ENCODE measurements at regions not wholly inside any gene's neighbourhood (a gene's known extent, or its start where the extent isn't known, plus 50 kb on each side); places are given as distances from the start of the nearest gene placed in this dataset.

DNA sequence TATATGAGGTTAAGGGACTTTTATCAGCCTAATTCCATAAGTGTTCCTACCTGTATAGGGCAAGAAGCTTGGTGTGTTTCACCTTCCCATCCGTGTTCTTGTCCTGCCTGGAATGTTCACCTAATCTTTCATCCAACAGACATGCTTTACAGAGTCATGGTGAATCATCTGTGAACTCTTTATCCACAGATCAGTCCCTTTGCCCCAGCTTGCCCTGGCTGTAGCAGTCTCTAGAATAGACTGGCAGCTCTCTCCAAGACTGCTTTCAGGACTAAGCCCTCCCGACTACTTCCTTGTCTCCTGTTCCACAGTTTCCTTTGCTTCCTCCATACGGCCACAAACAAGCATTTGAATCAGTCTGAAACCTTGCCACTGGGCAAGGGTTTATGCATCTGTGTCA is 177.9 kb upstream of the IL15 start:
- TF ChIP-seq, protein P1, sequence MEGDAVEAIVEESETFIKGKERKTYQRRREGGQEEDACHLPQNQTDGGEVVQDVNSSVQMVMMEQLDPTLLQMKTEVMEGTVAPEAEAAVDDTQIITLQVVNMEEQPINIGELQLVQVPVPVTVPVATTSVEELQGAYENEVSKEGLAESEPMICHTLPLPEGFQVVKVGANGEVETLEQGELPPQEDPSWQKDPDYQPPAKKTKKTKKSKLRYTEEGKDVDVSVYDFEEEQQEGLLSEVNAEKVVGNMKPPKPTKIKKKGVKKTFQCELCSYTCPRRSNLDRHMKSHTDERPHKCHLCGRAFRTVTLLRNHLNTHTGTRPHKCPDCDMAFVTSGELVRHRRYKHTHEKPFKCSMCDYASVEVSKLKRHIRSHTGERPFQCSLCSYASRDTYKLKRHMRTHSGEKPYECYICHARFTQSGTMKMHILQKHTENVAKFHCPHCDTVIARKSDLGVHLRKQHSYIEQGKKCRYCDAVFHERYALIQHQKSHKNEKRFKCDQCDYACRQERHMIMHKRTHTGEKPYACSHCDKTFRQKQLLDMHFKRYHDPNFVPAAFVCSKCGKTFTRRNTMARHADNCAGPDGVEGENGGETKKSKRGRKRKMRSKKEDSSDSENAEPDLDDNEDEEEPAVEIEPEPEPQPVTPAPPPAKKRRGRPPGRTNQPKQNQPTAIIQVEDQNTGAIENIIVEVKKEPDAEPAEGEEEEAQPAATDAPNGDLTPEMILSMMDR (IDR thresholded peaks at IDR 0.05; ENCODE audit: insufficient read depth, missing control alignments): no peak
- DNase-seq (ENCODE audit: insufficient read length, low spot score) (no peak), FAIRE-seq (no peak)

DNA sequence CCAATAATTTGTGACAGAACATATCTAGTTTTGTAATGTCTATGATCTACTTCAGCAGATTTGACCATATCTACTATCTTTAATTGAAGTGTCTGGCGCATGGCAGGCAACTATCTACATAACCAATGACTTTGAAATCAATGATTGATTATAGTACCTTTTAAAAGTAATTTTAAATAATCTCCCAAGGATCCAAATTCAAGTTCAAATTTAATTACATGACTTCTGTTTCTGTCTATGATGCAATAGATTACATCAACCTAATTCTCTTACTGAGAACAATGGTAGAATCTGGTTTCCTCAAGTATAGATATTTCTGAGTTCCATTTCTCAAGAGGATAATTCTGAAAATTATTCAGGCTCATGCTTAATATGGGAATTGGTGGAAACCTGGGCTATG is 177.4 kb upstream of the IL15 start:
- TF ChIP-seq, protein P1 (IDR thresholded peaks at IDR 0.05; ENCODE audit: insufficient read depth, missing control alignments): no peak
- no peak for FAIRE-seq
- no peak for DNase-seq (ENCODE audit: insufficient read length, low spot score)

DNA sequence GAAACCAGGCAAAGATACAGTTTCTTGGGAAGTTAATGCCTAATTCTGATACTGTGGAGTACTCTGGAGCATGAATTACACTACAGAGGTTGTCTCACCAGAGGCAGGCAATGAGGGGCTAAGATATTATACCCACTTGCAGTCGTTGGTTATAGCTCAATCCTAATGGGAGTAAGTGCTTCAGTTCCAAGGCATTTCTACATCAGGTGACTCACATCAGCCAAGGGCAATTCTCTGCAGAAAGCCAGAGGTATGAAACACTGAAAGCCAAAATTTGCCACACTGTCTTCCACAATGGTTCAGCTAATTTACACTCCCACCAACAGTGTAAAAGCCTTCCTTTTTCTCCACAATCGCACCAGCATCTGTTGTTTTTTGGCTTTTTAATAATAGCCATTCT is 174.0 kb upstream of the IL15 start:
- TF ChIP-seq, protein P1 (IDR thresholded peaks at IDR 0.05; ENCODE audit: insufficient read depth, missing control alignments): no peak
- DNase-seq (ENCODE audit: insufficient read length, low spot score) (no peak), FAIRE-seq (no peak)

DNA sequence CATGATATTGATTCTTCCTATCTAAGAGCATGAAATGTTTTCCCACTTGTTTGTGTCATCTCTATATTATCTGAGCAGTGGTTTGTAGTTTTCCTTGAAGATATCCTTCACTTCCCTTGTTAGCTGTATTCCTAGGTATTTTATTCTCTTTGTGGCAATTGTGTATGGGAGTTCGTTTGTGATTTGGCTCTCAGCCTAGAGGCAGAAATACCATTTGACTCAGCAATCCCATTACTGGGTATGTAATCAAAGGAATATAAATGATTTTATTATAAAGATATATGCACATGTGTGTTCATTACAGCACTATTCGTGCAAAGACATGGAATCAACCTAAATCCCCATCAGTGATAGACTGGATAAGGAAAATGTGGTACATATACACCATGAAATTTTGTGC is 172.7 kb upstream of the IL15 start:
- TF ChIP-seq, protein P1 (IDR thresholded peaks at IDR 0.05; ENCODE audit: insufficient read depth, missing control alignments): no peak
- DNase-seq (ENCODE audit: insufficient read length, low spot score) (no peak), FAIRE-seq (no peak)

DNA sequence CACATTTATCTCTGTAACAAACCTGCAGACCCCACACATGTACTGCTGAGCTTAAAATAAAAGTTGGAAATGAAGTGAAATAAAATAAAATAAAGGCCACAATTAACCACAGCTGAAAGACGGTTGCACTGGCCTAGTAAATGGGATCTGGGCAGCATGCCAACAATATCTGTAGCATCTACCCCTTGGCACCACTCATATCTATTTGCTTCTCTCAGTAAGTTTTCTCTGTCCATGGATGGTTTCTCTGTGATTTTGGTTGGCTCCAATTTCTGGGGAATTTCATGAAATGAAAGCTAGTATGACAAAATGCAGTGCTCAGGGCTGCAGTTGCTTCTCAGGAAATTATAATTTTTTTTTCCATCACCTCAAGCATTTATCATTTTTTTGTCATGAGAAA is 172.0 kb upstream of the IL15 start:
- TF ChIP-seq, protein P1 (IDR thresholded peaks at IDR 0.05; ENCODE audit: insufficient read depth, missing control alignments): no peak
- no peak for FAIRE-seq
- no peak for DNase-seq (ENCODE audit: insufficient read length, low spot score)

DNA sequence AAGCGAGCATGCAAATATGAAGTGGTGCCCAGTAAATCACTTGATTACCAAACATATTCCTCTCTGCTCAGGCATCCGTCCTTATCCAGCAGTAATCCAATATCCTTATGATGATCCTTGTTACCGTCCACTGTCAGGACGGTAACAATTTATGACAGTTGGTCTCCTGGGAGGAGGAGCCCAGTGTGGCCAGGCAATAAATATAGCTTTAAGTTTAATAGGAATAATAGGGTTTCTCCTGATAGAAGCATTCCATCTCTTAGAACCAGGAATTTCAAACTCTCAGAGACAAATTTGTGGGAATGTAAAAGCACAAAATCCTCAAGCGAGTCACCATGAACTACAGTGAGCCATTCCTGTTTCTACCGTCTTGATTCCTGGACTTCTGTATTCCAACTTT is 171.2 kb upstream of the IL15 start:
- FAIRE-seq (no peak), DNase-seq (ENCODE audit: insufficient read length, low spot score) (no peak)
- TF ChIP-seq, protein P1 (IDR thresholded peaks at IDR 0.05; ENCODE audit: insufficient read depth, missing control alignments): no peak

DNA sequence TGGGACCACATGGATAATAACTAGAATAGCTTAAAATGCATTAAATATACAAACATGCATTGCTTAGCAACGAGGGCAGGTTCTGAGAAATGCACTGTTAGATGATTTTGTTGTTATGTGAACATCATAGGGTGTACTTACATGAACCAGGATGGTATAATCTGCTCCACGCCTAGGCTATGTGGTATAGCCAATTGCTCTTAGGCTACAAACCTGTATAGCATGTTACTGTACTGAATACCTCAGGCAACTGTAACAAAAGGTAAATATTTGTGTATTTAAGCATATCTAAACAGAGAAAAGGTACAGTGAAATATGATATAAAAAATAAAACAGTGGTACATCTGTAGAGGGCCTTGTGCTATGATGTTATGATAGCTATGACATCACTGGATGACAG is 169.2 kb upstream of the IL15 start:
- TF ChIP-seq, protein P1 (IDR thresholded peaks at IDR 0.05; ENCODE audit: insufficient read depth, missing control alignments): no peak
- FAIRE-seq: no peak
- DNase-seq (ENCODE audit: insufficient read length, low spot score): no peak
